PC-9 (cell line): ENCODE measurements at regions not wholly inside any gene's neighbourhood (a gene's known extent, or its start where the extent isn't known, plus 50 kb on each side); places are given as distances from the start of the nearest gene placed in this dataset.

Experiments
- BruUV-seq: library from RNA; stranded (reverse); fragments of 400-500 nt; replicated peaks from 2 replicates; lab custom pipeline; 2021; lab: Mats Ljungman, UMichigan
- CTCF ChIA-PET: fragments of 300-600 bp; sonication (Branson Sonifier 250); formaldehyde crosslinking; loops from one replicate; lab custom pipeline; 2022; ENCODE audit warnings: antibody characterized with exemption; lab: Charles Lee
- POLR2A ChIA-PET: fragments of 300-600 bp; sonication (Branson Sonifier 250); formaldehyde crosslinking; loops from one replicate; lab custom pipeline; 2022; ENCODE audit warnings: antibody characterized with exemption; ENCODE audit not compliant: unreplicated experiment; lab: Charles Lee
- DNase-seq, 2 experiments: peaks; one replicate each; pipeline versions ENCODE4 v3.0.0 to v3.0.0-alpha.2; 2015 to 2022; ENCODE audit warnings: mixed read lengths in 1 of 2
- H2AFZ ChIP-seq: fragments of 200-600 bp; sonication (generic); 2 replicates; pipeline ENCODE4 v1.8.1; 2017; ENCODE audit warnings: antibody characterized with exemption
- H3F3A ChIP-seq: fragments of 200-600 bp; sonication (generic); 2 replicates; pipeline ENCODE4 v1.8.1; 2017; ENCODE audit warnings: antibody characterized with exemption, mild to moderate bottlenecking, low read depth; ENCODE audit not compliant: insufficient read depth
- H3K27ac ChIP-seq: fragments of 200-600 bp; sonication (generic); 2 replicates; pipeline ENCODE4 v1.6.1; 2016; ENCODE audit warnings: mixed run types
- H3K27me3 ChIP-seq: fragments of 200-600 bp; sonication (generic); 2 replicates; pipeline ENCODE4 v1.6.1; 2016; ENCODE audit warnings: low read depth, mixed run types; ENCODE audit not compliant: insufficient read depth
- H3K36me3 ChIP-seq: fragments of 200-600 bp; sonication (generic); 2 replicates; pipeline ENCODE4 v1.6.1; 2016; ENCODE audit warnings: low read depth, mixed run types
- H3K4me1 ChIP-seq: fragments of 200-600 bp; sonication (generic); replicated peaks from 2 replicates; pipeline ENCODE4 v1.6.1; 2016; ENCODE audit warnings: mixed run types; ENCODE audit not compliant: insufficient read depth
- H3K4me2 ChIP-seq: fragments of 200-600 bp; sonication (generic); 2 replicates; pipeline ENCODE4 v1.6.1; 2017; ENCODE audit warnings: mixed run types
- H3K4me3 ChIP-seq: fragments of 200-600 bp; sonication (generic); 2 replicates; pipeline ENCODE4 v1.6.1; 2016; ENCODE audit warnings: mixed run types
- H3K79me2 ChIP-seq: fragments of 200-600 bp; sonication (generic); 2 replicates; pipeline ENCODE4 v1.6.1; 2017; ENCODE audit warnings: low read depth, mixed run types
- H3K9me2 ChIP-seq: fragments of 200-600 bp; sonication (generic); 2 replicates; pipeline ENCODE4 v1.8.1; 2017; ENCODE audit warnings: mild to moderate bottlenecking; ENCODE audit not compliant: insufficient read depth
- H3K9me3 ChIP-seq: fragments of 200-600 bp; sonication (generic); 2 replicates; pipeline ENCODE4 v1.8.1; 2016; ENCODE audit warnings: low read depth; ENCODE audit not compliant: insufficient read depth
- H4K20me1 ChIP-seq: fragments of 200-600 bp; sonication (generic); 2 replicates; pipeline ENCODE4 v1.8.1; 2017; ENCODE audit not compliant: insufficient read depth
- EZH2 ChIP-seq: fragments of 200-600 bp; sonication (generic); IDR thresholded peaks from 2 replicates; pipeline ENCODE4 v1.8.0; 2017; ENCODE audit warnings: antibody characterized with exemption, low read depth
- intact Hi-C: fragments of 100-400 bp; cut with micrococcal nuclease; formaldehyde crosslinking; loops from one replicate; pipeline ENCODE4 v1.10.0; 2022; ENCODE audit not compliant: unreplicated experiment
- TF ChIP-seq, protein P1 (sequence below): fragments of 200-600 bp; sonication (generic); conservative IDR thresholded peaks from 2 replicates; pipeline ENCODE4 v1.6.1; 2017; ENCODE audit warnings: mixed run types, antibody characterized with exemption, mild to moderate bottlenecking, moderate library complexity

DNA sequence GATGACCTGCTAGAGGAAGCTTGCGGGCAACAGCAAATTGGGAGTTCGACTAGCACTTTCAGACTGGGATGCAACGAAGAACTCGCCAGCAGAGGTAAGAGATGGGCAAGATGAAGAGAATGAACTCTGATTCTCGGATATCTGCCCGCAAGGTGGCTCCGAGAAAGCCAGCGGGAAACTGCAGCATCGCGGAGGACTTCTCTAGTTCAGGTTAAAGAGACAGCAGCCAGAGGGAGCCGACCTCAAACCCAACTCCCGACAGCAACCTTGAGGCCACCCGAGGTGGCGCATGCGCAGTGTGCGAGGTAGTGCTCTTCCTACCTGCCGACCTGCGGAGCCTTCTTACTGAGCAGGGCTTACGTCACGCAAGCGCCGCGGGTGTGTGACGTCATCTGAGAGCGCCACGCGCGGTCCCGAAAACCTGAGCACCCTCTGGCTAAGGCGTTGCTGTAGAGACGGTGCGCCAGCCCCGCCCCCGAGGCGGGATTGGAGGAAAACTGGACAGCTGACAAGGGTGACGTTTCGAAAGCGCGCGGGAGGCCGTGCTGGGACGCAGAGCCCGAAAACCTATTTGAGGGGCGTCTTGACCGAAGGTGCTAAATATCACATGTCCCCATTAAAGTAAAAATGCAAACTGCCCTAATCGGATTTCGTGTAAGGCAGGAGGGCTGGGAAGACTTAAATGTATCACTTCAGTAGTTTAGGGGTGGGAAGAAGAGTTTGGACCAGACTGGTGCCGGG is 110.5 kb upstream of the SLC25A33 start:
- DNase-seq = peak; percentile 96 to 99
- Histone ChIP-seq H3K36me3 (no peaks in the 10 kb centered on the region), H2AFZ (peak overlapping the region; percentile 99), H3K27me3 (no peaks in the 10 kb centered on the region), H4K20me1 (no peaks in the 10 kb centered on the region), H3K4me2 (peak overlapping the region; percentile 98), H3K9me2 (no peaks in the 10 kb centered on the region), H3K4me1 (peaks cover 6% of the 10 kb centered on the region), H3F3A (no peaks in the 10 kb centered on the region), H3K9me3 (no peaks in the 10 kb centered on the region), H3K79me2 (no peaks in the 10 kb centered on the region), H3K27ac (peak overlapping the region; percentile 50), H3K4me3 (peak overlapping the region; percentile 64)
- BruUV-seq = no TSS peak
- intact Hi-C loops = no loop called here
- ChIA-PET CTCF (no interaction called here), POLR2A (no interaction called here)
- TF ChIP-seq EZH2 = no peak
- TF ChIP-seq, protein P1, sequence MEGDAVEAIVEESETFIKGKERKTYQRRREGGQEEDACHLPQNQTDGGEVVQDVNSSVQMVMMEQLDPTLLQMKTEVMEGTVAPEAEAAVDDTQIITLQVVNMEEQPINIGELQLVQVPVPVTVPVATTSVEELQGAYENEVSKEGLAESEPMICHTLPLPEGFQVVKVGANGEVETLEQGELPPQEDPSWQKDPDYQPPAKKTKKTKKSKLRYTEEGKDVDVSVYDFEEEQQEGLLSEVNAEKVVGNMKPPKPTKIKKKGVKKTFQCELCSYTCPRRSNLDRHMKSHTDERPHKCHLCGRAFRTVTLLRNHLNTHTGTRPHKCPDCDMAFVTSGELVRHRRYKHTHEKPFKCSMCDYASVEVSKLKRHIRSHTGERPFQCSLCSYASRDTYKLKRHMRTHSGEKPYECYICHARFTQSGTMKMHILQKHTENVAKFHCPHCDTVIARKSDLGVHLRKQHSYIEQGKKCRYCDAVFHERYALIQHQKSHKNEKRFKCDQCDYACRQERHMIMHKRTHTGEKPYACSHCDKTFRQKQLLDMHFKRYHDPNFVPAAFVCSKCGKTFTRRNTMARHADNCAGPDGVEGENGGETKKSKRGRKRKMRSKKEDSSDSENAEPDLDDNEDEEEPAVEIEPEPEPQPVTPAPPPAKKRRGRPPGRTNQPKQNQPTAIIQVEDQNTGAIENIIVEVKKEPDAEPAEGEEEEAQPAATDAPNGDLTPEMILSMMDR = no peak

DNA sequence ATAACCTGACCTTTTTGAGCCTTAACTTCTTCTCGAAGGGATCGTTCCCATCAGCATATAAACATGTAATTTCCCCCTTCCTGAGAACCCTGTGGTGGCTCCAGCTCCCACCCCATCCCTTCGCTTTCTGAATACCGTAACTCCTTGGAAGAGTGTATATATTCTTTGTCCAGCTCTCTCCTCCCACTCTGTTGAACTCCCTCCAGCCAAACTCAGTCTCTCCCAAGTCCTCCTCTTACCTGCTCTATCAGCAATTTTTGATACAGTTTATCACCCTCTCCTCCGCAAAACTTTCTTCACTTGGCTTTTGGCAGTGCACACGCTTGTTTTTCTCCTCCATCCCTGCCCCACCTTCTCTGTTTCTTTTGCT is 109.9 kb upstream of the SLC25A33 start:
- Histone ChIP-seq H3K9me3 (no peaks in the 10 kb centered on the region), H3K27ac (no peak overlapping the region; the same call in 1 of the 2 replicates), H3K4me1 (peaks cover 6% of the 10 kb centered on the region), H3K36me3 (no peaks in the 10 kb centered on the region), H3K4me2 (peak overlapping the region; percentile 81), H4K20me1 (no peaks in the 10 kb centered on the region), H3K9me2 (no peaks in the 10 kb centered on the region), H3F3A (no peaks in the 10 kb centered on the region), H3K79me2 (no peaks in the 10 kb centered on the region), H2AFZ (peak overlapping the region; percentile 90), H3K4me3 (peak overlapping the region; percentile 64), H3K27me3 (no peaks in the 10 kb centered on the region)
- intact Hi-C loops = no loop called here
- DNase-seq = no peak
- TSS peak; percentile 99 for BruUV-seq
- POLR2A ChIA-PET = interaction anchor here (0.7 kb wide), 1 partner anchor 17 kb away, joined by 4 read pairs; no protein-coding TSS in a partner anchor
- CTCF ChIA-PET = no interaction called here
- TF ChIP-seq EZH2 = no peak
- TF ChIP-seq, protein P1 = no peak

DNA sequence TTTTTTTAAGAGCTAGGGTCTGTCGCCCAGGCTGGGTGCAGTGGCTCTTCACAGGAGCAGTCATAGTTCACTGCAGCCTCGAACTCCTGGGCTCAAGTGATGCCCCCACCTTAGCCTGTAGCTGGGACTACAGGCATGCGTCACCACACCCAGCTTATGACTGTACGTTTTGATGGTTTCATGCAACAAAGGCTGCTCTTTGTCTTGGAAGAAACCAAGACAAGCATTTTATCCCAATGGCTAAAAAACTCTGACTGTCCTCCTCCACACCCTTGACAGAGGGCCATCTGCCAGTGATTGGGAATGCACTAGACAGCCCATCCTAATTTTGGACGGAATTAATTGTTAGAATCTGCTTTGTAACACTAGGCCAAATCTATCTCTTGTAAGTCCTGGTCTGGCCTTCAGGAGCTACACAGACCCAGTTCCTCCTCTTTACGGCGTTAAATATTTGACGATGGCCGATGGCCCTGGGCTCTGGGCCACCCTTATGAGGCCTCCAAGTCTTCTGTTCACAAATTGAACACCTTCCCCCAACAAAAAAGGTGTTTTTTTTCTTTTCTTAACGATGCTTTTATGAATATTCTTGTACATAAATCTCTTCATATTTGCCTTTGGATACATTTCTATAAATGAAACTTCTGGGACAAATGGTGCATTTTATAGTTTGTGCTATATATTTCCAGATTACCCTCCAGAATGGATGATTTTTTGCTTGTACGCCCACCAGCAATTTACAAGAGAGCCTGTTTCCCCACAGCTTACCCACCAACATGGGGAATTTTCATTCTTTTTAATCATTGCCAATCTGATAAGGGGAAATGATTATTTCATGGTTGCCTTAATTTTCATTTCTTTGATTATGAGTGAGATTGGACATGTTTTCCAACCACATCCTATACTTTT is 104.8 kb upstream of the SLC25A33 start:
- H4K20me1 ChIP-seq = no peaks in the 10 kb centered on the region
- intact Hi-C loops = no loop called here
- no peak for DNase-seq
- H3K4me3 ChIP-seq = no peak overlapping the region
- ChIA-PET POLR2A (interaction anchor here (0.6 kb wide), 1 partner anchor 153 kb away, joined by 3 read pairs; no protein-coding TSS in a partner anchor), CTCF (no interaction called here)
- H3K4me1 ChIP-seq = no peaks in the 10 kb centered on the region
- H3K9me2 ChIP-seq = no peaks in the 10 kb centered on the region
- no peaks in the 10 kb centered on the region for H3K36me3 ChIP-seq
- no peak overlapping the region for H3K27ac ChIP-seq
- no peak overlapping the region for H2AFZ ChIP-seq
- H3K9me3 ChIP-seq = no peaks in the 10 kb centered on the region
- H3K27me3 ChIP-seq = no peaks in the 10 kb centered on the region
- no peaks in the 10 kb centered on the region for H3K79me2 ChIP-seq
- BruUV-seq = no TSS peak
- TF ChIP-seq, protein P1 = no peak
- TF ChIP-seq EZH2 = no peak
- no peak overlapping the region for H3K4me2 ChIP-seq
- H3F3A ChIP-seq = no peaks in the 10 kb centered on the region
